SK-N-SH (cell line): ENCODE measurements at regions not wholly inside any gene's neighbourhood (a gene's known extent, or its start where the extent isn't known, plus 50 kb on each side); places are given as distances from the start of the nearest gene placed in this dataset.

Experiments
- EP300 ChIP-seq, 2 experiments: IDR thresholded peaks; 2 replicates each; pipeline versions ENCODE4 v1.4.0 to v1.6.1; 2012; ENCODE audit warnings: borderline replicate concordance in 1 of 2, low read depth in 1 of 2, low read length in 1 of 2
- NFIC ChIP-seq: IDR thresholded peaks from 2 replicates; pipeline ENCODE4 v1.4.0; 2012; ENCODE audit warnings: borderline replicate concordance
- POLR2AphosphoS5 ChIP-seq: IDR thresholded peaks from 2 replicates; pipeline ENCODE4 v1.6.1; 2012; ENCODE audit warnings: low read depth, low read length
- SMC3 ChIP-seq: IDR thresholded peaks from 2 replicates; pipeline ENCODE4 v1.6.1; 2012; ENCODE audit warnings: low read depth, low read length, improper control_type of control experiment
- TF ChIP-seq, protein P1 (sequence below): IDR thresholded peaks from 2 replicates; pipeline ENCODE4 v1.6.1; 2012; ENCODE audit warnings: mild to moderate bottlenecking, low read depth, low read length, moderate library complexity
- TF ChIP-seq, protein P2 (sequence below): fragments of 200-600 bp; sonication (generic); IDR thresholded peaks from 2 replicates; pipeline ENCODE4 v1.6.1; 2017; ENCODE audit warnings: antibody characterized with exemption, mild to moderate bottlenecking, moderate library complexity

DNA sequence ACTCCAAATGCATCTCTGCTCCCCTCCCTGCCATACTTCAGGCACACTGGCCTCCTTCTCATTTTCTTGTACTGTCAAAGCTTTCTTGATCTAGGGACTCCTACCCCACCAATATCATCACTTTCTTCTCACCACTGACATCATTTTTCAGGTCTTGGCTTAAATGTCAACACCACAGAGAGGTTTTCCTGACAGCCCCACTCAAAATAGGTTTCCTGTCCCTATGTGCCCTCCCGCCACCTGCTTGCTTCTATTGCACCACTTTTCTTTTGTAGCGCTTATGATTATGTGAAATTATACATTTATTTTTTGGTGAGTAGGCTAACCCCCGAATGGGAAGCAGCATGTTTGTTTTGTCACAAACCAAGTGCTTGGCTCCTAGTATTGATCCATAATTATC, 164.6 kb downstream of the NDFIP2 start:
- TF ChIP-seq, protein P1, sequence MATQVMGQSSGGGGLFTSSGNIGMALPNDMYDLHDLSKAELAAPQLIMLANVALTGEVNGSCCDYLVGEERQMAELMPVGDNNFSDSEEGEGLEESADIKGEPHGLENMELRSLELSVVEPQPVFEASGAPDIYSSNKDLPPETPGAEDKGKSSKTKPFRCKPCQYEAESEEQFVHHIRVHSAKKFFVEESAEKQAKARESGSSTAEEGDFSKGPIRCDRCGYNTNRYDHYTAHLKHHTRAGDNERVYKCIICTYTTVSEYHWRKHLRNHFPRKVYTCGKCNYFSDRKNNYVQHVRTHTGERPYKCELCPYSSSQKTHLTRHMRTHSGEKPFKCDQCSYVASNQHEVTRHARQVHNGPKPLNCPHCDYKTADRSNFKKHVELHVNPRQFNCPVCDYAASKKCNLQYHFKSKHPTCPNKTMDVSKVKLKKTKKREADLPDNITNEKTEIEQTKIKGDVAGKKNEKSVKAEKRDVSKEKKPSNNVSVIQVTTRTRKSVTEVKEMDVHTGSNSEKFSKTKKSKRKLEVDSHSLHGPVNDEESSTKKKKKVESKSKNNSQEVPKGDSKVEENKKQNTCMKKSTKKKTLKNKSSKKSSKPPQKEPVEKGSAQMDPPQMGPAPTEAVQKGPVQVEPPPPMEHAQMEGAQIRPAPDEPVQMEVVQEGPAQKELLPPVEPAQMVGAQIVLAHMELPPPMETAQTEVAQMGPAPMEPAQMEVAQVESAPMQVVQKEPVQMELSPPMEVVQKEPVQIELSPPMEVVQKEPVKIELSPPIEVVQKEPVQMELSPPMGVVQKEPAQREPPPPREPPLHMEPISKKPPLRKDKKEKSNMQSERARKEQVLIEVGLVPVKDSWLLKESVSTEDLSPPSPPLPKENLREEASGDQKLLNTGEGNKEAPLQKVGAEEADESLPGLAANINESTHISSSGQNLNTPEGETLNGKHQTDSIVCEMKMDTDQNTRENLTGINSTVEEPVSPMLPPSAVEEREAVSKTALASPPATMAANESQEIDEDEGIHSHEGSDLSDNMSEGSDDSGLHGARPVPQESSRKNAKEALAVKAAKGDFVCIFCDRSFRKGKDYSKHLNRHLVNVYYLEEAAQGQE, result no peak
- TF ChIP-seq, protein P2, sequence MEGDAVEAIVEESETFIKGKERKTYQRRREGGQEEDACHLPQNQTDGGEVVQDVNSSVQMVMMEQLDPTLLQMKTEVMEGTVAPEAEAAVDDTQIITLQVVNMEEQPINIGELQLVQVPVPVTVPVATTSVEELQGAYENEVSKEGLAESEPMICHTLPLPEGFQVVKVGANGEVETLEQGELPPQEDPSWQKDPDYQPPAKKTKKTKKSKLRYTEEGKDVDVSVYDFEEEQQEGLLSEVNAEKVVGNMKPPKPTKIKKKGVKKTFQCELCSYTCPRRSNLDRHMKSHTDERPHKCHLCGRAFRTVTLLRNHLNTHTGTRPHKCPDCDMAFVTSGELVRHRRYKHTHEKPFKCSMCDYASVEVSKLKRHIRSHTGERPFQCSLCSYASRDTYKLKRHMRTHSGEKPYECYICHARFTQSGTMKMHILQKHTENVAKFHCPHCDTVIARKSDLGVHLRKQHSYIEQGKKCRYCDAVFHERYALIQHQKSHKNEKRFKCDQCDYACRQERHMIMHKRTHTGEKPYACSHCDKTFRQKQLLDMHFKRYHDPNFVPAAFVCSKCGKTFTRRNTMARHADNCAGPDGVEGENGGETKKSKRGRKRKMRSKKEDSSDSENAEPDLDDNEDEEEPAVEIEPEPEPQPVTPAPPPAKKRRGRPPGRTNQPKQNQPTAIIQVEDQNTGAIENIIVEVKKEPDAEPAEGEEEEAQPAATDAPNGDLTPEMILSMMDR, result no peak
- no peak for TF ChIP-seq POLR2AphosphoS5
- TF ChIP-seq EP300 (IDR thresholded peaks at IDR 0.05; ENCODE audit: borderline replicate concordance in 1 of 2, low read depth in 1 of 2, low read length in 1 of 2), result no peak
- no peak for TF ChIP-seq NFIC
- no peak for TF ChIP-seq SMC3
